ENCODE measurements at regions not wholly inside any gene's neighbourhood (a gene's known extent, or its start where the extent isn't known, plus 50 kb on each side); places are given as distances from the start of the nearest gene placed in this dataset.

- TF ChIP-seq CTCF (IDR thresholded peaks at IDR 0.05; ENCODE audit: borderline replicate concordance, extremely low read depth, low read length, poor library complexity, severe bottlenecking) (no peak), EZH2 (IDR thresholded peaks at IDR 0.05; ENCODE audit: borderline replicate concordance, low read depth, low read length, severe bottlenecking) (no peak)
Observed at GRCh38 chr2:208545403-208546042, 138.9 kb downstream of the PTH2R start.

Measured in DND-41 (cell line).